Fibroblast of lung (primary cell): ENCODE measurements at regions not wholly inside any gene's neighbourhood (a gene's known extent, or its start where the extent isn't known, plus 50 kb on each side); places are given as distances from the start of the nearest gene placed in this dataset.

Experiments
- DNase-seq, 2 donors: peaks; one replicate each; pipeline versions ENCODE4 v3.0.0 to v3.0.0-alpha.2; 2010; ENCODE audit warnings: low read depth in 2 of 2
- H2AFZ ChIP-seq: 2 replicates; pipeline ENCODE4 v1.5.1; 2012; ENCODE audit warnings: low read length, control low read depth, inconsistent platforms
- H3K27ac ChIP-seq: 2 replicates; pipeline ENCODE4 v1.5.1; 2011; ENCODE audit warnings: low read length, control low read depth; ENCODE audit not compliant: insufficient read depth
- H3K27me3 ChIP-seq: 2 replicates; pipeline ENCODE4 v1.5.1; 2011; ENCODE audit warnings: mild to moderate bottlenecking, low read length; ENCODE audit not compliant: control insufficient read depth, insufficient read depth
- H3K36me3 ChIP-seq: 2 replicates; pipeline ENCODE4 v1.5.1; 2011; ENCODE audit warnings: low read length; ENCODE audit not compliant: control insufficient read depth, insufficient read depth
- H3K4me1 ChIP-seq: 2 replicates; pipeline ENCODE4 v1.5.1; 2011; ENCODE audit warnings: low read length; ENCODE audit not compliant: control insufficient read depth, insufficient read depth; ENCODE audit errors: extremely low read depth
- H3K4me2 ChIP-seq: 2 replicates; pipeline ENCODE4 v1.5.1; 2011; ENCODE audit warnings: low read length, control low read depth; ENCODE audit not compliant: insufficient read depth; ENCODE audit errors: extremely low read depth
- H3K4me3 ChIP-seq, 4 experiments: fragments of 200-600 bp in 1 of 4; sonication (generic) in 1 of 4; replicated peaks in 1 of 4; 2 replicates each; pipeline ENCODE4 v1.5.1; 2011 to 2016; ENCODE audit warnings: low read length in 4 of 4, low read depth in 3 of 4, mild to moderate bottlenecking in 3 of 4, control low read depth in 2 of 4, inconsistent platforms in 1 of 4, mixed read lengths in 1 of 4; ENCODE audit not compliant: insufficient read depth in 1 of 4; ENCODE audit errors: control extremely low read depth in 1 of 4
- H3K79me2 ChIP-seq: 2 replicates; pipeline ENCODE4 v1.5.1; 2012; ENCODE audit warnings: mild to moderate bottlenecking, low read length, inconsistent platforms; ENCODE audit not compliant: control insufficient read depth, insufficient read depth
- H3K9ac ChIP-seq: 2 replicates; pipeline ENCODE4 v1.5.1; 2011; ENCODE audit warnings: mild to moderate bottlenecking, low read length, control low read depth; ENCODE audit not compliant: insufficient read depth
- H3K9me3 ChIP-seq: 2 replicates; pipeline ENCODE4 v1.5.1; 2012; ENCODE audit warnings: low read depth, low read length; ENCODE audit not compliant: control insufficient read depth, insufficient read depth
- H4K20me1 ChIP-seq: 2 replicates; pipeline ENCODE4 v1.5.1; 2011; ENCODE audit warnings: low read length; ENCODE audit not compliant: control insufficient read depth, insufficient read depth; ENCODE audit errors: extremely low read depth
- CTCF ChIP-seq, 2 donors: IDR thresholded peaks in 1 of 2; conservative IDR thresholded peaks in 1 of 2; 1 replicate in 1 of 2; 2 replicates in 1 of 2; pipeline ENCODE4 v1.5.1; 2011 to 2012; ENCODE audit warnings: low read length in 2 of 2, control low read depth in 1 of 2, inconsistent platforms in 1 of 2, low read depth in 1 of 2, mild to moderate bottlenecking in 1 of 2
- EZH2 ChIP-seq: IDR thresholded peaks from 2 replicates; pipeline ENCODE4 v1.5.1; 2012; ENCODE audit warnings: low read length, control low read depth, mild to moderate bottlenecking; ENCODE audit errors: missing control alignments

- TF ChIP-seq EZH2 (no peak), CTCF (conservative IDR thresholded peaks at IDR 0.05 in 1 of 2, IDR thresholded peaks at IDR 0.05 in 1 of 2; ENCODE audit: low read depth in 1 of 2, low read length in 2 of 2) (peak; percentile 32 to 60)
- H2AFZ ChIP-seq: no peak overlapping the region
- no peaks in the 10 kb centered on the region for H3K9me3 ChIP-seq
- DNase-seq: peak; percentile 51 to 79
- H3K4me3 ChIP-seq: no peak overlapping the region
- no peak overlapping the region for H3K27ac ChIP-seq
- no peaks in the 10 kb centered on the region for H3K79me2 ChIP-seq
- no peaks in the 10 kb centered on the region for H3K36me3 ChIP-seq
- no peaks in the 10 kb centered on the region for H4K20me1 ChIP-seq
- no peaks in the 10 kb centered on the region for H3K4me1 ChIP-seq
- H3K4me2 ChIP-seq: no peak overlapping the region
- H3K9ac ChIP-seq: no peak overlapping the region
- no peaks in the 10 kb centered on the region for H3K27me3 ChIP-seq
These were observed 146.6 kb downstream of the SERPINI1 start for GRCh38 chr3:167882057-167882667.

- no peak for DNase-seq
- TF ChIP-seq EZH2 (no peak), CTCF (conservative IDR thresholded peaks at IDR 0.05 in 1 of 2, IDR thresholded peaks at IDR 0.05 in 1 of 2; ENCODE audit: low read depth in 1 of 2, low read length in 2 of 2) (no peak)
- H3K4me3 ChIP-seq: no peak overlapping the region
These were observed 144.7 kb downstream of the SERPINI1 start for GRCh38 chr3:167880183-167880582.

GRCh38 chr3:167876620-167877281 is 141.2 kb downstream of the SERPINI1 start:
- Histone ChIP-seq H3K4me3 (peak overlapping the region in 1 of 4 experiments; percentile 1), H3K4me1 (no peaks in the 10 kb centered on the region), H3K36me3 (no peaks in the 10 kb centered on the region), H3K4me2 (peak overlapping the region; percentile 39), H3K27ac (peak overlapping the region; percentile 46), H4K20me1 (no peaks in the 10 kb centered on the region), H3K27me3 (no peaks in the 10 kb centered on the region), H3K9me3 (no peaks in the 10 kb centered on the region), H3K9ac (no peak overlapping the region), H2AFZ (no peak overlapping the region), H3K79me2 (no peaks in the 10 kb centered on the region)
- DNase-seq: peak; percentile 84 to 91
- TF ChIP-seq CTCF (conservative IDR thresholded peaks at IDR 0.05 in 1 of 2, IDR thresholded peaks at IDR 0.05 in 1 of 2; ENCODE audit: low read depth in 1 of 2, low read length in 2 of 2) (no peak), EZH2 (no peak)

More at GRCh38 chr3:167880183-167880582, 144.7 kb downstream of the SERPINI1 start:
- no peak overlapping the region for H3K27ac ChIP-seq
- H3K79me2 ChIP-seq: no peaks in the 10 kb centered on the region
- no peak overlapping the region for H3K9ac ChIP-seq
- H3K4me1 ChIP-seq: no peaks in the 10 kb centered on the region
- H3K9me3 ChIP-seq: no peaks in the 10 kb centered on the region
- H4K20me1 ChIP-seq: no peaks in the 10 kb centered on the region
- H3K36me3 ChIP-seq: no peaks in the 10 kb centered on the region
- no peak overlapping the region for H3K4me2 ChIP-seq
- H3K27me3 ChIP-seq: no peaks in the 10 kb centered on the region
- H2AFZ ChIP-seq: no peak overlapping the region
